HepG2 (cell line): ENCODE measurements at regions not wholly inside any gene's neighbourhood (a gene's known extent, or its start where the extent isn't known, plus 50 kb on each side); places are given as distances from the start of the nearest gene placed in this dataset.

ENCODE experiments used
- ATAC-seq: fragments of 200-7000 bp; cut with Tn5 transposase; 3 replicates; pipeline ENCODE4 v1.9.1; 2020; ENCODE audit warnings: mild to moderate bottlenecking, moderate library complexity
- BruUV-seq: library from RNA; stranded (reverse); fragments of 400-500 nt; replicated peaks from 2 replicates; lab custom pipeline; 2021; lab: Mats Ljungman, UMichigan
- CTCF ChIA-PET: fragments of 300-600 bp; formaldehyde crosslinking; extraction: SDS; loops from one replicate; lab custom pipeline; 2021; ENCODE audit warnings: low total read pairs, inconsistent platforms, low intra/inter-chr PET ratio; lab: Yijun Ruan, JAX
- POLR2A ChIA-PET: fragments of 350-600 bp; sonication (Branson Sonifier 250); formaldehyde crosslinking; loops from one replicate; lab custom pipeline; 2020; ENCODE audit warnings: antibody characterized with exemption, inconsistent platforms; lab: Yijun Ruan, JAX
- DNase-seq: peaks from one replicate; pipeline ENCODE4 v3.0.0-alpha.2; 2015; ENCODE audit warnings: low spot score
- FAIRE-seq: peaks from 3 replicates; lab custom pipeline; 2011; peaks lifted over from hg19 to GRCh38; lab: Jason Lieb, UNC
- H2AFZ ChIP-seq: one replicate; pipeline ENCODE4 v1.6.1; 2011; ENCODE audit warnings: low read length, inconsistent platforms
- H3K27ac ChIP-seq: fragments of 300-600 bp; 3 replicates; pipeline ENCODE4 v1.8.0; 2011; ENCODE audit warnings: mixed run types, mild to moderate bottlenecking, mixed read lengths, low read length, inconsistent platforms; ENCODE audit not compliant: insufficient read depth; ENCODE audit errors: extremely low read length
- H3K27me3 ChIP-seq, 2 experiments: fragments of 200-600 bp in 1 of 2; 2 replicates in 1 of 2; 3 replicates in 1 of 2; pipeline versions ENCODE4 v1.6.0 to v1.8.0; 2011; ENCODE audit warnings: low read length in 2 of 2, mild to moderate bottlenecking in 2 of 2, moderate library complexity in 2 of 2, inconsistent platforms in 1 of 2; ENCODE audit not compliant: insufficient read depth in 2 of 2, control insufficient read depth in 1 of 2
- H3K36me3 ChIP-seq, 2 experiments: fragments of 200-600 bp in 1 of 2; replicated peaks in 1 of 2; 2 replicates in 1 of 2; 3 replicates in 1 of 2; pipeline versions ENCODE4 v1.5.1 to v1.8.0; 2011; ENCODE audit warnings: low read length in 2 of 2, inconsistent platforms in 1 of 2; ENCODE audit not compliant: insufficient read depth in 2 of 2, control insufficient read depth in 1 of 2
- H3K4me1 ChIP-seq: 2 replicates; pipeline ENCODE4 v1.5.1; 2012; ENCODE audit warnings: low read length, inconsistent platforms; ENCODE audit not compliant: insufficient read depth
- H3K4me2 ChIP-seq: 2 replicates; pipeline ENCODE4 v1.6.0; 2011; ENCODE audit warnings: low read depth, low read length, inconsistent platforms
- H3K4me3 ChIP-seq, 3 experiments: fragments of 200-600 bp in 1 of 3; sonication (generic), shearing (Covaris generic) in 1 of 3; replicated peaks in 1 of 3; 2 replicates each; pipeline ENCODE4 v1.5.1; 2011 to 2016; ENCODE audit warnings: low read length in 3 of 3, inconsistent platforms in 2 of 3, low read depth in 2 of 3, mild to moderate bottlenecking in 2 of 3, control low read depth in 1 of 3, mixed read lengths in 1 of 3; ENCODE audit not compliant: insufficient read depth in 1 of 3
- H3K79me2 ChIP-seq: one replicate; pipeline ENCODE4 v1.6.1; 2011; ENCODE audit warnings: low read length, inconsistent platforms; ENCODE audit not compliant: insufficient read depth
- H3K9ac ChIP-seq: 2 replicates; pipeline ENCODE4 v1.6.0; 2011; ENCODE audit warnings: mild to moderate bottlenecking, low read depth, low read length, inconsistent platforms; ENCODE audit not compliant: insufficient read depth
- H3K9me3 ChIP-seq: 2 replicates; pipeline ENCODE4 v1.5.1; 2012; ENCODE audit warnings: mild to moderate bottlenecking, low read length
- H4K20me1 ChIP-seq: 2 replicates; pipeline ENCODE4 v1.6.0; 2011; ENCODE audit warnings: inconsistent platforms, mild to moderate bottlenecking, low read length, moderate library complexity; ENCODE audit not compliant: insufficient read depth
- ERF ChIP-seq: IDR thresholded peaks from 2 replicates; pipeline ENCODE4 v1.6.1; 2018; ENCODE audit warnings: missing biosample characterization, missing genetic modification reagents
- MAF1 ChIP-seq: sonication (generic); formaldehyde crosslinking; IDR thresholded peaks from 2 replicates; pipeline ENCODE4 v1.5.0; 2020; ENCODE audit warnings: missing genetic modification reagents, borderline replicate concordance
- RBAK ChIP-seq: sonication (generic); formaldehyde crosslinking; IDR thresholded peaks from 2 replicates; pipeline ENCODE4 v1.5.1; 2020; ENCODE audit warnings: mild to moderate bottlenecking, missing genetic modification reagents
- RXRA ChIP-seq: sonication (generic); formaldehyde crosslinking; IDR thresholded peaks from 2 replicates; pipeline ENCODE4 v1.5.1; 2020; ENCODE audit warnings: missing genetic modification reagents
- ZNF7 ChIP-seq: IDR thresholded peaks from 2 replicates; pipeline ENCODE4 v1.6.1; 2016; ENCODE audit warnings: missing biosample characterization, missing genetic modification reagents
- ZNF773 ChIP-seq: sonication (generic); formaldehyde crosslinking; IDR thresholded peaks from 2 replicates; pipeline ENCODE4 v1.4.0; 2020; ENCODE audit warnings: missing genetic modification reagents, borderline replicate concordance
- WGBS: methylation state at CpG from one replicate; pipeline ENCODE4 v1.1.6; 2017; ENCODE audit warnings: low lambda C conversion rate; 5-methylcytosine and 5-hydroxymethylcytosine counted together
- in situ Hi-C: cut with HindIII; loops from 2 replicates; pipeline ENCODE4 v1.10.0; 2017; ENCODE audit warnings: low pct_unique_long_range_greater_than_20kb; ENCODE audit not compliant: extremely low pct_ligation_motif_present
- intact Hi-C: fragments of 100-400 bp; cut with micrococcal nuclease; formaldehyde crosslinking; loops from one replicate; pipeline ENCODE4 v1.10.0; 2022; ENCODE audit not compliant: unreplicated experiment
- TF ChIP-seq, protein P1 (sequence below): sonication (generic); formaldehyde crosslinking; IDR thresholded peaks from 2 replicates; pipeline ENCODE4 v1.4.0; 2020; ENCODE audit warnings: missing genetic modification reagents
- TF ChIP-seq, protein P2 (sequence below): sonication (generic); formaldehyde crosslinking; conservative IDR thresholded peaks from 2 replicates; pipeline ENCODE4 v1.5.0; 2020; ENCODE audit warnings: missing genetic modification reagents
- TF ChIP-seq, protein P3 (sequence below): sonication (generic); formaldehyde crosslinking; IDR thresholded peaks from 2 replicates; pipeline ENCODE4 v1.9.0; 2021; ENCODE audit warnings: missing genetic modification reagents, borderline replicate concordance
- TF ChIP-seq, protein P4 (sequence below): sonication (generic); formaldehyde crosslinking; IDR thresholded peaks from 2 replicates; pipeline ENCODE4 v1.5.0; 2020; ENCODE audit warnings: missing genetic modification reagents

- TF ChIP-seq, protein P1, sequence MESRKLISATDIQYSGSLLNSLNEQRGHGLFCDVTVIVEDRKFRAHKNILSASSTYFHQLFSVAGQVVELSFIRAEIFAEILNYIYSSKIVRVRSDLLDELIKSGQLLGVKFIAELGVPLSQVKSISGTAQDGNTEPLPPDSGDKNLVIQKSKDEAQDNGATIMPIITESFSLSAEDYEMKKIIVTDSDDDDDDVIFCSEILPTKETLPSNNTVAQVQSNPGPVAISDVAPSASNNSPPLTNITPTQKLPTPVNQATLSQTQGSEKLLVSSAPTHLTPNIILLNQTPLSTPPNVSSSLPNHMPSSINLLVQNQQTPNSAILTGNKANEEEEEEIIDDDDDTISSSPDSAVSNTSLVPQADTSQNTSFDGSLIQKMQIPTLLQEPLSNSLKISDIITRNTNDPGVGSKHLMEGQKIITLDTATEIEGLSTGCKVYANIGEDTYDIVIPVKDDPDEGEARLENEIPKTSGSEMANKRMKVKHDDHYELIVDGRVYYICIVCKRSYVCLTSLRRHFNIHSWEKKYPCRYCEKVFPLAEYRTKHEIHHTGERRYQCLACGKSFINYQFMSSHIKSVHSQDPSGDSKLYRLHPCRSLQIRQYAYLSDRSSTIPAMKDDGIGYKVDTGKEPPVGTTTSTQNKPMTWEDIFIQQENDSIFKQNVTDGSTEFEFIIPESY = no peak
Observed at GRCh38 chr6:66396549-66396948, 689.5 kb upstream of the EYS start (continued).

DNA sequence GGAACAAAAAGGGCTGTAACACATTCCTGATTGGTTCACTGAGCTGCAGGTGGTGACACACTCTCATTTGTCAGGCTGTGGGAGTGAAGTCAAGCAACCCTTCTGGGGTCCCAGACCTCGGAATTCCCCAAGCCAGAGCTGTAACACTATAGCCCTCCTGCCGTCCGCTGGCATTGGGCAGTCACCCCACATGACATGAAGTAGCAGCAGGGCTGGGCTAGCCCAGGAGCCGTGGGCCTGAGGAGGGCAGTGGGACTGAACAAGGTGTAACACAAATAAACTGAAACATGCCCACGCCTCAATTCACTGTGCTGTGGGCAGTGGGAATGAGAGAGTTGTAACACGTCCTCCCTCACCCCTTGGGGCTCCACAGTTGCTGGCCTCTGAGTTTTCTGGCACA, 689.1 kb upstream of the EYS start:
- ChIA-PET CTCF (no interaction called here), POLR2A (no interaction called here)
- no peaks in the 10 kb centered on the region for H3K27me3 ChIP-seq
- no peak overlapping the region for H3K9ac ChIP-seq
- H3K27ac ChIP-seq = no peak overlapping the region
- no peak for DNase-seq
- H3K9me3 ChIP-seq = no peaks in the 10 kb centered on the region
- no peaks in the 10 kb centered on the region for H3K79me2 ChIP-seq
- H3K4me3 ChIP-seq = no peak overlapping the region
- ATAC-seq = peak; percentile 47
- TF ChIP-seq, protein P2, sequence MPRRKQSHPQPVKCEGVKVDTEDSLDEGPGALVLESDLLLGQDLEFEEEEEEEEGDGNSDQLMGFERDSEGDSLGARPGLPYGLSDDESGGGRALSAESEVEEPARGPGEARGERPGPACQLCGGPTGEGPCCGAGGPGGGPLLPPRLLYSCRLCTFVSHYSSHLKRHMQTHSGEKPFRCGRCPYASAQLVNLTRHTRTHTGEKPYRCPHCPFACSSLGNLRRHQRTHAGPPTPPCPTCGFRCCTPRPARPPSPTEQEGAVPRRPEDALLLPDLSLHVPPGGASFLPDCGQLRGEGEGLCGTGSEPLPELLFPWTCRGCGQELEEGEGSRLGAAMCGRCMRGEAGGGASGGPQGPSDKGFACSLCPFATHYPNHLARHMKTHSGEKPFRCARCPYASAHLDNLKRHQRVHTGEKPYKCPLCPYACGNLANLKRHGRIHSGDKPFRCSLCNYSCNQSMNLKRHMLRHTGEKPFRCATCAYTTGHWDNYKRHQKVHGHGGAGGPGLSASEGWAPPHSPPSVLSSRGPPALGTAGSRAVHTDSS (CRISPR knock-in tag) = no peak
- TF ChIP-seq ZNF773 (CRISPR knock-in tag) (no peak), MAF1 (CRISPR knock-in tag) (no peak), RBAK (CRISPR knock-in tag) (no peak), ERF (CRISPR knock-in tag) (no peak), ZNF7 (CRISPR knock-in tag) (no peak), RXRA (CRISPR knock-in tag) (no peak)
- TF ChIP-seq, protein P3, sequence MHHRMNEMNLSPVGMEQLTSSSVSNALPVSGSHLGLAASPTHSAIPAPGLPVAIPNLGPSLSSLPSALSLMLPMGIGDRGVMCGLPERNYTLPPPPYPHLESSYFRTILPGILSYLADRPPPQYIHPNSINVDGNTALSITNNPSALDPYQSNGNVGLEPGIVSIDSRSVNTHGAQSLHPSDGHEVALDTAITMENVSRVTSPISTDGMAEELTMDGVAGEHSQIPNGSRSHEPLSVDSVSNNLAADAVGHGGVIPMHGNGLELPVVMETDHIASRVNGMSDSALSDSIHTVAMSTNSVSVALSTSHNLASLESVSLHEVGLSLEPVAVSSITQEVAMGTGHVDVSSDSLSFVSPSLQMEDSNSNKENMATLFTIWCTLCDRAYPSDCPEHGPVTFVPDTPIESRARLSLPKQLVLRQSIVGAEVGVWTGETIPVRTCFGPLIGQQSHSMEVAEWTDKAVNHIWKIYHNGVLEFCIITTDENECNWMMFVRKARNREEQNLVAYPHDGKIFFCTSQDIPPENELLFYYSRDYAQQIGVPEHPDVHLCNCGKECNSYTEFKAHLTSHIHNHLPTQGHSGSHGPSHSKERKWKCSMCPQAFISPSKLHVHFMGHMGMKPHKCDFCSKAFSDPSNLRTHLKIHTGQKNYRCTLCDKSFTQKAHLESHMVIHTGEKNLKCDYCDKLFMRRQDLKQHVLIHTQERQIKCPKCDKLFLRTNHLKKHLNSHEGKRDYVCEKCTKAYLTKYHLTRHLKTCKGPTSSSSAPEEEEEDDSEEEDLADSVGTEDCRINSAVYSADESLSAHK (CRISPR knock-in tag) = no peak
- TF ChIP-seq, protein P4, sequence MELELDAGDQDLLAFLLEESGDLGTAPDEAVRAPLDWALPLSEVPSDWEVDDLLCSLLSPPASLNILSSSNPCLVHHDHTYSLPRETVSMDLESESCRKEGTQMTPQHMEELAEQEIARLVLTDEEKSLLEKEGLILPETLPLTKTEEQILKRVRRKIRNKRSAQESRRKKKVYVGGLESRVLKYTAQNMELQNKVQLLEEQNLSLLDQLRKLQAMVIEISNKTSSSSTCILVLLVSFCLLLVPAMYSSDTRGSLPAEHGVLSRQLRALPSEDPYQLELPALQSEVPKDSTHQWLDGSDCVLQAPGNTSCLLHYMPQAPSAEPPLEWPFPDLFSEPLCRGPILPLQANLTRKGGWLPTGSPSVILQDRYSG (CRISPR knock-in tag) = no peak
- H4K20me1 ChIP-seq = no peaks in the 10 kb centered on the region
- 16% methylated on average over 5 of the region's 6 CpGs for WGBS
- no TSS peak for BruUV-seq
- H2AFZ ChIP-seq = no peak overlapping the region
- no peak overlapping the region for H3K4me2 ChIP-seq
- no peak for FAIRE-seq
- H3K4me1 ChIP-seq = no peaks in the 10 kb centered on the region
- intact Hi-C loops (no loop called here), in situ Hi-C loops (no loop called here)
- H3K36me3 ChIP-seq = no peaks in the 10 kb centered on the region
